ENCODE measurements at regions not wholly inside any gene's neighbourhood (a gene's known extent, or its start where the extent isn't known, plus 50 kb on each side); places are given as distances from the start of the nearest gene placed in this dataset.

DNA sequence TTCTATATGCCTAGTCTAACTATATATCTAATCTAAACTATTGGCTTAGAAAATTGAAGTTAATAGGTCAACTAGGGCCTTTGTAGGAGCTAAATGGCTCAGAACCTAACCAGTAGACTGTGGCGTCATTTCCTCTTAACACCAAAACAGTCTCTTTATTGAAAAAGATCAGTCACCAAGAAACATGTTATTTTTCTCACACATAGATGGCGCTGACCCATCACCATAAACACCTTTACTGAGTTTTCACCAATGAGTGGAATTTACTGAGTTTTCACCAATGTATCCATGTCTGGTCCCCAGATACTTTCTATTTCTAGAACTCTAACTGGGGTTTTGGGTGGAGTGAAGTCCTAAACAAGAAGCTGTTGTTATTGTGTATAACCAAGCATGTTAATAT is 636.0 kb downstream of the BCKDHB start:
- Histone ChIP-seq H4K20me1 (replicated peaks in 1 of 2; ENCODE audit: control insufficient read depth in 1 of 2, insufficient read depth in 2 of 2, low read length in 2 of 2) (no peaks in the 10 kb centered on the region), H3K4me2 (ENCODE audit: insufficient read depth in 1 of 2, low read depth in 2 of 2, low read length in 2 of 2) (no peak overlapping the region), H3K4ac (replicated peaks; ENCODE audit: insufficient read length, low read depth, low read length) (no peak overlapping the region), H3K9ac (replicated peaks in 1 of 4; ENCODE audit: extremely low read depth in 1 of 4, low read depth in 3 of 4, low read length in 3 of 4) (no peak overlapping the region), H2BK12ac (ENCODE audit: low read depth, low read length) (no peak overlapping the region), H3K79me2 (ENCODE audit: control insufficient read depth in 1 of 2, insufficient read depth in 2 of 2, low read length in 2 of 2) (no peaks in the 10 kb centered on the region), H3K79me1 (ENCODE audit: low read depth, low read length) (no peaks in the 10 kb centered on the region), H3K4me3 (ENCODE audit: extremely low read depth in 1 of 4, insufficient read depth in 2 of 4, low read depth in 3 of 4, low read length in 4 of 4) (no peak overlapping the region), H3K14ac (ENCODE audit: insufficient read length) (no peak overlapping the region), H3K18ac (ENCODE audit: extremely low read depth, low read length) (no peak overlapping the region), H3K56ac (replicated peaks; ENCODE audit: insufficient read length, low read depth, low read length) (no peak overlapping the region), H4K91ac (replicated peaks; ENCODE audit: insufficient read length, low read length) (no peak overlapping the region), H2BK15ac (ENCODE audit: low read length) (no peak overlapping the region), H3K23me2 (ENCODE audit: low read depth, low read length) (no peaks in the 10 kb centered on the region; the same call in 1 of the 2 replicates), H2AFZ (ENCODE audit: low read length) (no peak overlapping the region), H2BK120ac (replicated peaks; ENCODE audit: low read depth, low read length) (no peak overlapping the region), H3K9me3 (ENCODE audit: insufficient read depth in 2 of 2, low read depth in 1 of 2, low read length in 1 of 2) (no peaks in the 10 kb centered on the region), H3K23ac (ENCODE audit: insufficient read length) (no peak overlapping the region), H2BK20ac (ENCODE audit: low read length) (no peak overlapping the region), H4K8ac (ENCODE audit: extremely low read depth, insufficient read depth, low read length) (no peak overlapping the region), H3K27ac (ENCODE audit: low read depth, low read length) (no peak overlapping the region), H2AK5ac (ENCODE audit: low read depth, low read length) (no peak overlapping the region), H3K4me1 (replicated peaks in 1 of 4; ENCODE audit: control insufficient read depth in 3 of 4, insufficient read depth in 4 of 4, low read length in 3 of 4) (no peaks in the 10 kb centered on the region), H4K5ac (ENCODE audit: insufficient read length, low read depth, low read length) (no peak overlapping the region), H3K36me3 (ENCODE audit: control insufficient read depth in 2 of 4, insufficient read depth in 4 of 4, low read length in 3 of 4) (no peaks in the 10 kb centered on the region), H2BK5ac (ENCODE audit: low read depth, low read length) (no peak overlapping the region), H3K27me3 (replicated peaks in 1 of 4; ENCODE audit: control insufficient read depth in 3 of 4, extremely low read depth in 1 of 4, insufficient read depth in 3 of 4, low read length in 3 of 4) (no peaks in the 10 kb centered on the region)
- DNase-seq (ENCODE audit: low read depth in 1 of 2, low spot score in 2 of 2): no peak
- 50% methylated on average over 2 of the region's 2 CpGs; no CpG with 5 or more reads in 1 of the 2 experiments for WGBS, 2 experiments (ENCODE audit: extremely low coverage in 1 of 2, insufficient coverage in 1 of 2, insufficient read length in 1 of 2, insufficient replicate concordance in 2 of 2, low coverage in 1 of 2, low lambda C conversion rate in 2 of 2, missing lambda C conversion rate in 1 of 2)
- POLR2A ChIA-PET (ENCODE audit: partially characterized antibody): no interaction called here
- CTCF ChIA-PET (ENCODE audit: partially characterized antibody): interaction anchor here (0.8 to 1.4 kb wide), 6 partner anchors 16 to 334 kb away, joined by 3 to 4 read pairs (median 3); no protein-coding TSS in a partner anchor
- peak; percentile 73 to 76 for TF ChIP-seq RAD21 (IDR thresholded peaks at IDR 0.05 in 1 of 2, conservative IDR thresholded peaks at IDR 0.05 in 1 of 2; ENCODE audit: low read depth in 2 of 2, low read length in 2 of 2)
- TF ChIP-seq, protein P1, sequence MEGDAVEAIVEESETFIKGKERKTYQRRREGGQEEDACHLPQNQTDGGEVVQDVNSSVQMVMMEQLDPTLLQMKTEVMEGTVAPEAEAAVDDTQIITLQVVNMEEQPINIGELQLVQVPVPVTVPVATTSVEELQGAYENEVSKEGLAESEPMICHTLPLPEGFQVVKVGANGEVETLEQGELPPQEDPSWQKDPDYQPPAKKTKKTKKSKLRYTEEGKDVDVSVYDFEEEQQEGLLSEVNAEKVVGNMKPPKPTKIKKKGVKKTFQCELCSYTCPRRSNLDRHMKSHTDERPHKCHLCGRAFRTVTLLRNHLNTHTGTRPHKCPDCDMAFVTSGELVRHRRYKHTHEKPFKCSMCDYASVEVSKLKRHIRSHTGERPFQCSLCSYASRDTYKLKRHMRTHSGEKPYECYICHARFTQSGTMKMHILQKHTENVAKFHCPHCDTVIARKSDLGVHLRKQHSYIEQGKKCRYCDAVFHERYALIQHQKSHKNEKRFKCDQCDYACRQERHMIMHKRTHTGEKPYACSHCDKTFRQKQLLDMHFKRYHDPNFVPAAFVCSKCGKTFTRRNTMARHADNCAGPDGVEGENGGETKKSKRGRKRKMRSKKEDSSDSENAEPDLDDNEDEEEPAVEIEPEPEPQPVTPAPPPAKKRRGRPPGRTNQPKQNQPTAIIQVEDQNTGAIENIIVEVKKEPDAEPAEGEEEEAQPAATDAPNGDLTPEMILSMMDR (IDR thresholded peaks at IDR 0.05; ENCODE audit: control extremely low read depth in 1 of 3, insufficient read depth in 1 of 3, low read depth in 1 of 3, low read length in 3 of 3): peak in 2 of 3 experiments; percentile 26 to 40; a peak in 2 of 4 replicates
- TF ChIP-seq POLR2AphosphoS5 (IDR thresholded peaks at IDR 0.05; ENCODE audit: low read depth, low read length): no peak
- FAIRE-seq: no peak

Data from H1 (cell line).